Suppressor macrophage (primary cell): ENCODE measurements at regions not wholly inside any gene's neighbourhood (a gene's known extent, or its start where the extent isn't known, plus 50 kb on each side); places are given as distances from the start of the nearest gene placed in this dataset.
A peak's percentile ranks its signal among the peaks of the same experiment; 100 is the strongest.
"Not testable (repeated sequence)": the region's sequence is repeated elsewhere in the genome, so short reads cannot be mapped to it uniquely, and the experiment has no call there.

Experiments
- DNase-seq, 4 experiments: peaks; one replicate each; pipeline ENCODE4 v3.0.0-alpha.2; 2020 to 2022

- not testable (repeated sequence) for DNase-seq
Observed at GRCh38 chr14:44385296-44385695, 121.8 kb downstream of the FSCB start.

- DNase-seq, result not testable (repeated sequence)
Observed at GRCh38 chr14:44384601-44385293, 122.3 kb downstream of the FSCB start.

- DNase-seq, result no peak
Observed at GRCh38 chr14:44384093-44384492, 123.0 kb downstream of the FSCB start.

- DNase-seq, result no peak
Observed at GRCh38 chr14:44383636-44384035, 123.4 kb downstream of the FSCB start.

GRCh38 chr14:44379292-44379977 lies 127.6 kb downstream of the FSCB start:
- no peak for DNase-seq

- DNase-seq, result no peak
Observed at GRCh38 chr14:44374906-44375305, 132.2 kb downstream of the FSCB start.

GRCh38 chr14:44372807-44373489 lies 134.1 kb downstream of the FSCB start:
- no peak for DNase-seq

- DNase-seq, result no peak
Observed at GRCh38 chr14:44372231-44372630, 134.9 kb downstream of the FSCB start.

- DNase-seq, result peak in 1 of 4 experiments; percentile 0
Observed at GRCh38 chr14:44370727-44371126, 136.4 kb downstream of the FSCB start.

- DNase-seq, result no peak
Observed at GRCh38 chr14:44369401-44370123, 137.5 kb downstream of the FSCB start.

- no peak for DNase-seq
Observed at GRCh38 chr14:44361083-44361482, 146.0 kb downstream of the FSCB start.

- no peak for DNase-seq
Observed at GRCh38 chr14:44353805-44354204, 153.3 kb downstream of the FSCB start.

GRCh38 chr14:44352201-44352600 lies 154.9 kb downstream of the FSCB start:
- DNase-seq, result no peak

- no peak for DNase-seq
Observed at GRCh38 chr14:44347316-44347715, 159.8 kb downstream of the FSCB start.

- DNase-seq, result no peak
Observed at GRCh38 chr14:44341116-44341515, 166.0 kb downstream of the FSCB start.

- no peak for DNase-seq
Observed at GRCh38 chr14:44339862-44340261, 167.2 kb downstream of the FSCB start.

- no peak for DNase-seq
Observed at GRCh38 chr14:44339231-44339630, 167.9 kb downstream of the FSCB start.

GRCh38 chr14:44317441-44317746 lies 189.7 kb downstream of the FSCB start:
- DNase-seq, result no peak

GRCh38 chr14:44316647-44317440 lies 190.2 kb downstream of the FSCB start:
- DNase-seq, result peak in 3 of 4 experiments; percentile 1 to 22 (median 3)

- no peak for DNase-seq
Observed at GRCh38 chr14:44309331-44309730, 197.8 kb downstream of the FSCB start.

GRCh38 chr14:44300916-44301315 lies 206.2 kb downstream of the FSCB start:
- DNase-seq, result no peak

GRCh38 chr14:44297437-44297836 lies 209.6 kb downstream of the FSCB start:
- DNase-seq, result no peak
